Activated CD8-positive, alpha-beta memory T cell treated with anti-CD3 and anti-CD28 coated beads for 36 hours (primary cell): ENCODE measurements at regions not wholly inside any gene's neighbourhood (a gene's known extent, or its start where the extent isn't known, plus 50 kb on each side); places are given as distances from the start of the nearest gene placed in this dataset.
"Not testable (repeated sequence)": the region's sequence is repeated elsewhere in the genome, so short reads cannot be mapped to it uniquely, and the experiment has no call there.

ENCODE experiments used
- CTCF ChIA-PET: fragments of 350-600 bp; sonication (Branson Sonifier 250); formaldehyde crosslinking; loops from one replicate; lab custom pipeline; 2021; ENCODE audit warnings: antibody characterized with exemption; lab: Charles Lee
- POLR2A ChIA-PET: fragments of 350-600 bp; sonication (Branson Sonifier 250); formaldehyde crosslinking; loops from one replicate; lab custom pipeline; 2021; ENCODE audit warnings: antibody characterized with exemption; lab: Charles Lee

DNA sequence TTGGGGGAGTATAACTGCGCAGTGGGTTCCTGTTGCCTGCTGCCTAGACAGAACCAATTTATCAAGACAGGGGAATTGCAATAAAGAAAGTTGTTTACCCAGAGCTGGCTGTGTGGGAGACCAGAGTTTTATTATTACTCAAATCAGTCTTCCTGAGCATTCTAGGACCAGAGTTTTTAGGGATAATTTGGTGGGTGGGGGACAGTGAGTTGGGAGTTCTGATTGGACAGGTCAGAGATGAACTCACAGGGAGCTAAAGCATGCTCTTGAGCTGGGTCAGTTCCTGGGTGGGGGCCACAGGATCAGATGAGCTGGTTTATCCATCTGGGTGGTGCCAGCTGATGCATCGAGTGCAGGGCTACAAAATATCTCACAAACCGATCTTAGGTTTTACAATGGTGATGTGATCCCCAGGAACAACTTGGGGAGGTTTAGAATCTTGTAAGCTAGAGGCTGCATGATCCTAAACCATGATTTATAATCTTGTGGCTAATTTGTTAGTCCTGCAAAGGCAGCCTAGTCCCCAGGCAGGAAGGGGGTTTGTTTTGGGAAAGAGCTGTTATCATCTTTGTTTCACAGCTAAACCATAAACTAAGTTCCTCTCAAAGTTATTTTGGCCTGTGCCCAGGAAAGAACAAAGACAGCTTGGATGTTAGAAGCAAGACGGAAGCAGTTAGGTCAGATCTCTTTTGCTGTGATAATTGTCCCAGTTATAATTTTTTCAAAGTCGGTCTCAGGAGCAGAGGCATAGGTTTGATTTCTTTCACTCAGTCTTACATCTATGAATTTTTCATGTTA, 146.8 kb downstream of the PPIAL4G start:
- CTCF ChIA-PET: not testable (repeated sequence)
- POLR2A ChIA-PET: interaction anchor here (0.5 to 2.4 kb wide), 2 partner anchors 71 to 73 kb away, joined by 4 to 47 read pairs; no protein-coding TSS in a partner anchor

GRCh38 chr1:148334339-148335130, 148.6 kb downstream of the PPIAL4G start:
- ChIA-PET POLR2A (interaction anchor here (0.6 to 2.4 kb wide), 12 partner anchors 16 to 1947 kb away, joined by 3 to 47 read pairs (median 6); no protein-coding TSS in a partner anchor), CTCF (interaction anchor here (1.4 kb wide), 1 partner anchor 55 kb away, joined by 4 read pairs; no protein-coding TSS in a partner anchor)

DNA sequence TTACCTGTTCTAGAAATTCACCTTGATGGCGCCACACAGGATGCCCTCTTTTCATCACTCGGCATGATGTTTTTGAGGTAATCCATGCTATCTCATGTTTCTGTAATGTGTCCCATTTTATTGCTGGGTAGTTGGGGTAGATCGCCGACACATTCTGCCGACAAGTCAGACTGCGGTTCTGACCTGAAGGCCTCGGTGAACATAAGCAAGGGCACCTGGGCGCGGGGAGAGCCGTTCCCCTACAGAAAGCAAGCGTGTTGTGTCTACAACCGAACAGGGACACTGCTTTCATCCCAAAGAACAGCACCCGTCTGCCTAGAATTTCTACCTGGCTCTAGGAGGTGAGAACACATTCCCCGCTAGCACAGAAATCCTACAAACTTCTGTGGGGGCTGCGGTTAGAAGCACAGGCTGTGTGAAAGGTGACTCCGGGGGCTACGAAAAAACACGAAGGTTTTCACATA, 149.2 kb downstream of the PPIAL4G start:
- POLR2A ChIA-PET: interaction anchor here (0.6 to 2.4 kb wide), 12 partner anchors 15 to 1946 kb away, joined by 3 to 47 read pairs (median 6); no protein-coding TSS in a partner anchor
- CTCF ChIA-PET: interaction anchor here (1.4 kb wide), 1 partner anchor 54 kb away, joined by 4 read pairs; no protein-coding TSS in a partner anchor

GRCh38 chr1:148328884-148329283, 154.2 kb downstream of the PPIAL4G start:
- POLR2A ChIA-PET: no interaction called here
- CTCF ChIA-PET: no interaction called here

DNA sequence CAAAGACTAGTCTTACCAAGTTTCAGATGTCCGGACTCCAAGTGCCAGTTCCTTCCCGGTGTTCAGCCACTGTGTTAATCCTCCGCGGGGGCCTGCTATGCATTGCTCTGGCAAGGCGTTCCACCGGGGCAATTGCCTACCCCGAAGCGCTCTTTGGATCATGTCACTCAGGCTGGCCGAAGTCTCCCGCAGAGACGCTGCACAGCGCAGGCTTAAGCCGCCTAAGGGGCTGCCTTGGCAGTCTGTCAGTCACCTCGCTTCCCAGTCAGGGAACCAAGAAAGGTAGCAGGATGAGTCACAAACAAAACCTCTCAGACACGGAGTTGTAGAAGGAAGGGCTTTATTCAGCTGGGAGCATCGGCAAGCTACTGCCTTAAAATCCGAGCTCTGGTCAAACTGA, 158.1 kb downstream of the PPIAL4G start:
- CTCF ChIA-PET, POLR2A ChIA-PET: not testable (repeated sequence)

- CTCF ChIA-PET, POLR2A ChIA-PET: not testable (repeated sequence)
Measured at GRCh38 chr1:148324465-148324864, 158.6 kb downstream of the PPIAL4G start.

DNA sequence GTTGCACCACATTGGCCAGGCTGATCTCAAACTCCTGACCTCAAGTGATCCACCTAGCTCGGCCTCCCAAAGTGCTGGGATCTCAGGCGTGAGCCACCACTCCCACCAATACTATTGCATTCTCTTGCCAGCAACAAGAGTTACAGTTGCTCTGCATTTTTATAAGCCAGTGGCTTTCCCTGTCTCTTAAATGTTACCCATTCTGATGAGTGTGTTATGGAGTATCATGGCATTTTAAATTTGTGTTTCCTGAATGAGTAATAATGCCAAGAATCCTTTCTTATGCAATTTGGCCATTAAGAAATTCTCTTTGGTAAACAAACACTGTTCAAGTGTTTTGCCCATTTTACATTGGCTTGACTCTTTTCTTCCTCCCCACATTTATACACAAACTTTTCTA, 163.0 kb downstream of the PPIAL4G start:
- CTCF ChIA-PET, POLR2A ChIA-PET: not testable (repeated sequence)

GRCh38 chr1:148318904-148319242, 164.2 kb downstream of the PPIAL4G start:
- ChIA-PET CTCF (interaction anchor here (0.9 kb wide), 1 partner anchor 16 kb away, joined by 3 read pairs; no protein-coding TSS in a partner anchor), POLR2A (interaction anchor here (1.2 kb wide), 1 partner anchor 16 kb away, joined by 9 read pairs; no protein-coding TSS in a partner anchor)

DNA sequence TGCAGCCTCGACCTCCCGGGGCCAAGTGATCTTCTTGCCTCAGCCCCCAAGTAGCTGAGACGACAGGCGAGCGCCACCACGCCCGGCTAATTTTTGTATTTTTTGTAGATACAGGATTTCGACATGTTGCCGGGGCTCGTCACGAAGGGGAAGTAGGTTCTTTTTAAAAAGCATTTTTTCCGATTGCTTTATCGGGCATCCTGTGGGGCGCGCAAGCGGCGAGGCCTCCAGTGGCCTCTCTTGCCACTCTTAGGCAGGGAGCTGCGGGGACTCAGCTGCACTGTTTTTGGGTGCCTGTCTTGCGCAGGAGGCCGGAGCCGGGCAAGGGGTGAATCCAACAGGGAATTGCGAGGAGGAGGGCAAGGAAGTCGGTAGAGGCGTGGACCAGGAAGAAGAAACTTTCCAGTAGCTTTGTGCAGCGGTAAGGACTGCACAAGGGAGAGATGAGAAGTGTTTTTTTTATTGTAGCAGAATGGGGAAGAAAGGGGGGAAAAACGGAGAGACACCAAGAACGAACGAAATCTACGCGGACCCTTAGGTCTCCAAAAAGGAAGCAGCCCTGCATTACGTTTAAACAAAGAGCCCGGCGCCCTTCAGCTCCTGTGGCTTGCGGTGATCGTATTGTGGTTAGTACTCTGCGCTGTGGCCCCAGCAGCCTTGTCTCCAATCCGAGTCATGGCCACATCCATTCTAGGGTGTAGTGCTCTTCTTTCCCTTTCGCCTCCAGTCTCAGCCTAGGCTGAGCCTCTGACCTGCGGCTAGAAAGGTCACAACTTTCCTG, 164.8 kb downstream of the PPIAL4G start:
- CTCF ChIA-PET: interaction anchor here (0.9 kb wide), 1 partner anchor 15 kb away, joined by 3 read pairs; no protein-coding TSS in a partner anchor
- POLR2A ChIA-PET: interaction anchor here (1.2 kb wide), 1 partner anchor 16 kb away, joined by 9 read pairs; no protein-coding TSS in a partner anchor

GRCh38 chr1:148317288-148317985, 165.4 kb upstream of the NBPF11 start:
- ChIA-PET CTCF (no interaction called here), POLR2A (no interaction called here)

DNA sequence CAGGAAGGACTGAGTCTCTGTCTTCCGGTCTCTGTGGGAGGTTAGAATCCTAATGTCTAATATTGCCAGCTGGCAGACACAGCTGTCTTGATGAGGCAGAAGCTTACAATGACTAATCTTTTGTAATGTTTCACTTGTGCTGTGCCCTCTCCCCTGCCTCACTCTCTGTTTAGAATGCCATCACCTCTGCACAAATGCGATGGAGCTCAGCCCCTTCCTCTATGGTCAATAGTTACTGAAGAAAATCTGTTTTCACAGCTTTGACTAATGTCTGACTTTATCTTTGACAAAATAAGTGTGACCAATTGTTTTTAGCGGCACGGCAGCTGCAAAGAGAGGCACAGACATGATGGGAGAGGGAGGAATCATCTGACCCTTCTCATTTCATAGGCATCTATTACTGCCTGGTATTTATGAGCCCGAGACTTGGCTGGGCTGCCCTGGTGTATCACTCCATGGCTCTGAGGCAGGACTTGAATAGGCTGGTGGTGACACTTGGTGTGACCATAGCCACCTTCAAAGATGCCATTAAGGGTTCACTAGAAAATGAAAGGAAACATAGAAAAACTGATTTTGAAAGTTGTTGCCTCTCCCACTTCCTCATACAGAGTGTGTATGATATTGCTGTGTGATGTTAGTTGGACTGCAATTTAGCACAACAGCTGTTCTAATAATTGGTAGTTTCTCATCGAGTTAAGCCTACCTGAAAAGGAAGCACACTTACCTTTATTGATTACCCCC, 163.2 kb upstream of the NBPF11 start:
- POLR2A ChIA-PET: interaction anchor here (0.6 kb wide), 1 partner anchor 58 kb away, joined by 6 read pairs; no protein-coding TSS in a partner anchor
- CTCF ChIA-PET: no interaction called here

- ChIA-PET POLR2A (no interaction called here), CTCF (no interaction called here)
Measured at GRCh38 chr1:148310807-148311206, 158.7 kb upstream of the NBPF11 start.

GRCh38 chr1:148309940-148310500, 157.9 kb upstream of the NBPF11 start:
- CTCF ChIA-PET: no interaction called here

DNA sequence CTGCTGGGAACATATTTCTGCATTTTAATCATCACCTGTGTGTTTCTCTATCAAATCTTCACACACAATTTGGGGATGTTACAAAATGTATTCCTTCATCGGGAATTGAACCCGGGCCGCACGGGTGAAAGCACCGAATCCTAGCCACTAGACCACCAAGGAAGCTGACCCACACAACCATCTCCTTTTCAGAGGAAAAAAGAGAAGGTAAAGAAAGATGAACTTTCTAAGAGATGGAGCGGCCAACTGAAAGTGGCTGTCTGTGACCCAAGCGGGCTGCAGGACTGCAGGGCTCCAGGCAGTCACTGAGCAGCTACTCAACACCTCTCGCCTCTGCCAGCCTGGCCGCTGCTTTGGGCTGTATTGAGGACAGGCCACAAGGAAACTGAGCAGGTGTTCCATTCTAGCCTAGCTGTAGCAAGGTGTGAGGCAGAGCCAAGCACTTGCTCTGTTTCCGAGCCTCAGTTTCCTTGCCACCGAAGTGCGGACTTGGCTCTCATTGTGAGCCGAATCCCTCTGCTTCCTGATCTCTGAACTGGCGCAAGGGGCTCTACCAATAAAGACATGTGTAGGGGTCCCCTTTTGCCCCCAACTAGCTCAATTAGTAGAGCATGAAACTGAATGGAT, 156.9 kb upstream of the NBPF11 start:
- CTCF ChIA-PET: no interaction called here
- POLR2A ChIA-PET: no interaction called here

More at GRCh38 chr1:148309940-148310500, 157.9 kb upstream of the NBPF11 start:
- POLR2A ChIA-PET: no interaction called here

GRCh38 chr1:148307583-148308185, 155.6 kb upstream of the NBPF11 start:
- POLR2A ChIA-PET: no interaction called here
- CTCF ChIA-PET: no interaction called here

DNA sequence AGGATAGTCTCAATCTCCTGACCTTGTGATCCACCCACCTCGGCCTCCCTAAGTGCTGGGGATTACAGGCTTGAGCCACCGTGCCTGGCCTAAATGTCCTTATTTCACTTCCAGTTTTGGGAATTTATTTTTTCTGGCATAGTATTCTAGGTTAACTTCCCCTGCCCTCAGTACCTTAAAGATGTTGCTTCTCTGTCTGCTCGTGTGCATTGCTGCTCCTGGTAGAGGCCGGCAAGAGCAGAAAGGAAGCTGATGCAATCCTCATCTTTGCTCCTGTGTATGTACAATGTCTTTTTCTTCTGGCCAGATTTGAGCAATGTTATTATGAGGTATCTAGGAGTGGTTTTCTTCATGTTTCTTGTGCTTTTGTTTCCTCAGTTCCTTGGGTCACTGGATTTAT, 152.9 kb upstream of the NBPF11 start:
- POLR2A ChIA-PET, CTCF ChIA-PET: not testable (repeated sequence)
